ENCODE measurements at regions not wholly inside any gene's neighbourhood (a gene's known extent, or its start where the extent isn't known, plus 50 kb on each side); places are given as distances from the start of the nearest gene placed in this dataset.

- Mint-ChIP-seq H3K9me3 (ENCODE audit: unreplicated experiment) (no peaks in the 10 kb centered on the region), H3K27me3 (ENCODE audit: unreplicated experiment) (no peaks in the 10 kb centered on the region), H3K36me3 (ENCODE audit: low read depth, unreplicated experiment) (no peaks in the 10 kb centered on the region), H3K4me1 (ENCODE audit: unreplicated experiment) (no peaks in the 10 kb centered on the region), H3K27ac (ENCODE audit: unreplicated experiment) (no peak overlapping the region), H3K4me3 (ENCODE audit: unreplicated experiment) (no peak overlapping the region)
- DNase-seq (ENCODE audit: low spot score), result no peak
- no peak for TF ChIP-seq CTCF (IDR thresholded peaks at IDR 0.05; ENCODE audit: unreplicated experiment)
These were observed 84.5 kb upstream of the ITGA4 start for GRCh38 chr2:181372646-181373040.

- DNase-seq (ENCODE audit: low spot score), result no peak
These were observed 82.2 kb upstream of the ITGA4 start for GRCh38 chr2:181374781-181375675.

GRCh38 chr2:181376442-181376841 lies 80.7 kb upstream of the ITGA4 start:
- no peak for TF ChIP-seq CTCF (IDR thresholded peaks at IDR 0.05; ENCODE audit: unreplicated experiment)
- DNase-seq (ENCODE audit: low spot score), result no peak
- Mint-ChIP-seq H3K27ac (ENCODE audit: unreplicated experiment) (no peak overlapping the region), H3K27me3 (ENCODE audit: unreplicated experiment) (no peaks in the 10 kb centered on the region), H3K36me3 (ENCODE audit: low read depth, unreplicated experiment) (no peaks in the 10 kb centered on the region), H3K9me3 (ENCODE audit: unreplicated experiment) (no peaks in the 10 kb centered on the region), H3K4me1 (ENCODE audit: unreplicated experiment) (no peaks in the 10 kb centered on the region), H3K4me3 (ENCODE audit: unreplicated experiment) (no peak overlapping the region)

More at GRCh38 chr2:181374781-181375675, 82.2 kb upstream of the ITGA4 start:
- Mint-ChIP-seq H3K36me3 (ENCODE audit: low read depth, unreplicated experiment) (no peaks in the 10 kb centered on the region), H3K4me3 (ENCODE audit: unreplicated experiment) (no peak overlapping the region), H3K27ac (ENCODE audit: unreplicated experiment) (no peak overlapping the region), H3K9me3 (ENCODE audit: unreplicated experiment) (no peaks in the 10 kb centered on the region), H3K27me3 (ENCODE audit: unreplicated experiment) (no peaks in the 10 kb centered on the region), H3K4me1 (ENCODE audit: unreplicated experiment) (no peaks in the 10 kb centered on the region)
- TF ChIP-seq CTCF (IDR thresholded peaks at IDR 0.05; ENCODE audit: unreplicated experiment), result no peak

GRCh38 chr2:181376999-181377398 lies 80.2 kb upstream of the ITGA4 start:
- H3K27ac Mint-ChIP-seq (ENCODE audit: unreplicated experiment), result no peak overlapping the region
- no peak for DNase-seq (ENCODE audit: low spot score)
- no peaks in the 10 kb centered on the region for H3K4me1 Mint-ChIP-seq (ENCODE audit: unreplicated experiment)

More at GRCh38 chr2:181376999-181377398, 80.2 kb upstream of the ITGA4 start:
- Mint-ChIP-seq H3K27me3 (ENCODE audit: unreplicated experiment) (no peaks in the 10 kb centered on the region), H3K9me3 (ENCODE audit: unreplicated experiment) (no peaks in the 10 kb centered on the region), H3K36me3 (ENCODE audit: low read depth, unreplicated experiment) (no peaks in the 10 kb centered on the region), H3K4me3 (ENCODE audit: unreplicated experiment) (no peak overlapping the region)
- TF ChIP-seq CTCF (IDR thresholded peaks at IDR 0.05; ENCODE audit: unreplicated experiment), result no peak
